HepG2 (cell line): ENCODE measurements at regions not wholly inside any gene's neighbourhood (a gene's known extent, or its start where the extent isn't known, plus 50 kb on each side); places are given as distances from the start of the nearest gene placed in this dataset.

Experiments
- AFF4 ChIP-seq: sonication (generic); formaldehyde crosslinking; IDR thresholded peaks from 2 replicates; pipeline ENCODE4 v1.4.0; 2020; ENCODE audit warnings: missing genetic modification reagents
- ATF6 ChIP-seq: sonication (generic); formaldehyde crosslinking; conservative IDR thresholded peaks from 2 replicates; pipeline ENCODE4 v1.4.0; 2020; ENCODE audit warnings: missing genetic modification reagents
- CTCF ChIP-seq: sonication (generic); formaldehyde crosslinking; IDR thresholded peaks from 2 replicates; pipeline ENCODE4 v1.5.0; 2020; ENCODE audit warnings: mild to moderate bottlenecking, missing genetic modification reagents, moderate library complexity
- ETV5 ChIP-seq: IDR thresholded peaks from 2 replicates; pipeline ENCODE4 v1.6.1; 2018; ENCODE audit warnings: missing biosample characterization, missing genetic modification reagents, inconsistent platforms, borderline replicate concordance
- JUN ChIP-seq: sonication (generic); formaldehyde crosslinking; IDR thresholded peaks from 2 replicates; pipeline ENCODE4 v1.4.0; 2020; ENCODE audit warnings: mild to moderate bottlenecking, missing genetic modification reagents
- NPAS2 ChIP-seq: sonication (generic); formaldehyde crosslinking; IDR thresholded peaks from 2 replicates; pipeline ENCODE4 v1.8.0; 2022; ENCODE audit warnings: mild to moderate bottlenecking, missing genetic modification reagents, borderline replicate concordance
- REPIN1 ChIP-seq: sonication (generic); formaldehyde crosslinking; IDR thresholded peaks from 2 replicates; pipeline ENCODE4 v1.8.0; 2022; ENCODE audit warnings: missing genetic modification reagents, low read depth, mild to moderate bottlenecking, borderline replicate concordance
- STAT5B ChIP-seq: sonication (generic); formaldehyde crosslinking; IDR thresholded peaks from 2 replicates; pipeline ENCODE4 v1.4.0; 2020; ENCODE audit warnings: missing genetic modification reagents
- ZNF564 ChIP-seq: sonication (generic); formaldehyde crosslinking; IDR thresholded peaks from 2 replicates; pipeline ENCODE4 v1.8.1; 2023; ENCODE audit warnings: mild to moderate bottlenecking, missing genetic modification reagents
- ZNF567 ChIP-seq: sonication (generic); formaldehyde crosslinking; IDR thresholded peaks from 2 replicates; pipeline ENCODE4 v1.8.1; 2023; ENCODE audit warnings: mild to moderate bottlenecking, missing genetic modification reagents, borderline replicate concordance
- ZNF704 ChIP-seq: sonication (generic); formaldehyde crosslinking; IDR thresholded peaks from 2 replicates; pipeline ENCODE4 v1.8.1; 2023; ENCODE audit warnings: mild to moderate bottlenecking, inconsistent platforms, moderate library complexity, missing genetic modification reagents, borderline replicate concordance
- ZNF776 ChIP-seq: sonication (generic); formaldehyde crosslinking; IDR thresholded peaks from 2 replicates; pipeline ENCODE4 v1.4.0; 2020; ENCODE audit warnings: mild to moderate bottlenecking, missing genetic modification reagents
- TF ChIP-seq, protein P1 (sequence below): IDR thresholded peaks from 2 replicates; pipeline ENCODE4 v1.6.1; 2012; ENCODE audit warnings: inconsistent platforms
- TF ChIP-seq, protein P2 (sequence below): sonication (generic); formaldehyde crosslinking; IDR thresholded peaks from 2 replicates; pipeline ENCODE4 v1.5.1; 2020; ENCODE audit warnings: mild to moderate bottlenecking, missing genetic modification reagents

DNA sequence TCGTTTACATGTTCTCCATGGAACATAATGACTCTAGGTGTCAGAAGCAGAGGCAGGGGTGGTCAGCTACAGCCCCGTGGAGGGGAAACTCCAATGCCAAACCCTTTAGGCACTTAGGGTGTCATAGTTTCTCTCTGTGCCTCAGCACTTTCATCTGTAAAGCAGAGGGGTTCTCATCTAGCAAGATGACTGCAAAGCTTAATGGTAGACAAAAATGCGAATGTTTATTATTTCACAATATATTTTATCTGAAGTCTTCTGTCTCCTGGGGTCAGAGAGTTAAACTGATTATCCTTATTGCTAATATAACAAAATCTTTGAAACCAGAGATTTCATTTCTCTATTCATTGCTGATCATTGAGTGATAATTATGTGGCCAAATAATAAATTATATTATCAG, 522.5 kb downstream of the TSN start:
- TF ChIP-seq ZNF776 (CRISPR knock-in tag): no peak
- TF ChIP-seq, protein P1, sequence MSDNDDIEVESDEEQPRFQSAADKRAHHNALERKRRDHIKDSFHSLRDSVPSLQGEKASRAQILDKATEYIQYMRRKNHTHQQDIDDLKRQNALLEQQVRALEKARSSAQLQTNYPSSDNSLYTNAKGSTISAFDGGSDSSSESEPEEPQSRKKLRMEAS: no peak
- TF ChIP-seq ZNF564: no peak
- TF ChIP-seq AFF4 (CRISPR knock-in tag): no peak
- TF ChIP-seq REPIN1 (CRISPR knock-in tag): no peak
- TF ChIP-seq ZNF567 (CRISPR knock-in tag): no peak
- no peak for TF ChIP-seq JUN (CRISPR knock-in tag)
- no peak for TF ChIP-seq ATF6 (CRISPR knock-in tag)
- TF ChIP-seq ETV5 (CRISPR knock-in tag): no peak
- TF ChIP-seq NPAS2: no peak
- no peak for TF ChIP-seq CTCF (CRISPR knock-in tag)
- TF ChIP-seq ZNF704 (CRISPR knock-in tag): no peak
- TF ChIP-seq, protein P2, sequence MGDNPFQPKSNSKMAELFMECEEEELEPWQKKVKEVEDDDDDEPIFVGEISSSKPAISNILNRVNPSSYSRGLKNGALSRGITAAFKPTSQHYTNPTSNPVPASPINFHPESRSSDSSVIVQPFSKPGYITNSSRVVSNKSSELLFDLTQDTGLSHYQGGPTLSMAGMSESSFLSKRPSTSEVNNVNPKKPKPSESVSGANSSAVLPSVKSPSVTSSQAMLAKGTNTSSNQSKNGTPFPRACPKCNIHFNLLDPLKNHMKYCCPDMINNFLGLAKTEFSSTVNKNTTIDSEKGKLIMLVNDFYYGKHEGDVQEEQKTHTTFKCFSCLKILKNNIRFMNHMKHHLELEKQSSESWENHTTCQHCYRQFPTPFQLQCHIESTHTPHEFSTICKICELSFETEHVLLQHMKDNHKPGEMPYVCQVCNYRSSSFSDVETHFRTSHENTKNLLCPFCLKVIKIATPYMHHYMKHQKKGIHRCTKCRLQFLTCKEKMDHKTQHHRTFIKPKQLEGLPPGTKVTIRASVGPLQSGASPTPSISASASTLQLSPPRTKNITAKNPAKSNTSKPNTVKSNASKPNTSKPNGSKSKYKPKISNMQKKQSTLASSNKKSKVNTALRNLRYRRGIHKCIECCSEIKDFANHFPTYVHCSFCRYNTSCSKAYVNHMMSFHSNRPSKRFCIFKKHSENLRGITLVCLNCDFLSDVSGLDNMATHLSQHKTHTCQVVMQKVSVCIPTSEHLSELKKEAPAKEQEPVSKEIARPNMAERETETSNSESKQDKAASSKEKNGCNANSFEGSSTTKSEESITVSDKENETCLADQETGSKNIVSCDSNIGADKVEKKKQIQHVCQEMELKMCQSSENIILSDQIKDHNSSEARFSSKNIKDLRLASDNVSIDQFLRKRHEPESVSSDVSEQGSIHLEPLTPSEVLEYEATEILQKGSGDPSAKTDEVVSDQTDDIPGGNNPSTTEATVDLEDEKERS: no peak
- TF ChIP-seq STAT5B (CRISPR knock-in tag): no peak
